SK-N-SH (cell line): ENCODE measurements at regions not wholly inside any gene's neighbourhood (a gene's known extent, or its start where the extent isn't known, plus 50 kb on each side); places are given as distances from the start of the nearest gene placed in this dataset.

Experiments used
- CTCF ChIP-seq: fragments of 200-600 bp; sonication (generic); IDR thresholded peaks from 2 replicates; pipeline ENCODE4 v1.6.1; 2017; ENCODE audit warnings: antibody characterized with exemption, mild to moderate bottlenecking, moderate library complexity
- MAX ChIP-seq: IDR thresholded peaks from 2 replicates; pipeline ENCODE4 v1.4.0; 2012; ENCODE audit warnings: low read depth
- RAD21 ChIP-seq: IDR thresholded peaks from 2 replicates; pipeline ENCODE4 v1.6.1; 2012; ENCODE audit warnings: mild to moderate bottlenecking, low read length
- SIN3A ChIP-seq: IDR thresholded peaks from 2 replicates; pipeline ENCODE4 v1.6.1; 2012; ENCODE audit warnings: low read depth, mild to moderate bottlenecking, low read length, moderate library complexity, borderline replicate concordance
- TAF1 ChIP-seq: IDR thresholded peaks from 2 replicates; pipeline ENCODE4 v1.6.1; 2012; ENCODE audit warnings: low read depth, mild to moderate bottlenecking, low read length, moderate library complexity, borderline replicate concordance

GRCh38 chr22:47592791-47593190, 830.3 kb downstream of the TBC1D22A start:
- TF ChIP-seq CTCF (no peak), RAD21 (no peak), SIN3A (no peak), MAX (no peak), TAF1 (no peak)
